ENCODE measurements at regions not wholly inside any gene's neighbourhood (a gene's known extent, or its start where the extent isn't known, plus 50 kb on each side); places are given as distances from the start of the nearest gene placed in this dataset.

DNA sequence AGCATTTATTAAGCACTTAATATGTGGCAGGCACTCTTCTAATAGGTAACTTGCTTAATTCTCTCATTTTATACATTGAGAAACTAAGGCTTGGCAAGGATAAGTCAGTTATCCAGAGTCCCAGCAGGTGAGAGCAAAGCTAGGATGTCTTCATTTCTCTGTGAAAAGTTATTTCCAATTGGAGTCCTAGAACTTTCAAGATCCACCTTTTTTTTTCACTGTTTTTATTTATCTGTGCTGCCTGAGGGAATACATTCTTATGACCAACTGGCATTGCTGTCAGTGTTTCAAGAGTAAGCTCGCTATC, 56.2 kb upstream of the ETAA1 start (continued):
- TF ChIP-seq, protein P1, sequence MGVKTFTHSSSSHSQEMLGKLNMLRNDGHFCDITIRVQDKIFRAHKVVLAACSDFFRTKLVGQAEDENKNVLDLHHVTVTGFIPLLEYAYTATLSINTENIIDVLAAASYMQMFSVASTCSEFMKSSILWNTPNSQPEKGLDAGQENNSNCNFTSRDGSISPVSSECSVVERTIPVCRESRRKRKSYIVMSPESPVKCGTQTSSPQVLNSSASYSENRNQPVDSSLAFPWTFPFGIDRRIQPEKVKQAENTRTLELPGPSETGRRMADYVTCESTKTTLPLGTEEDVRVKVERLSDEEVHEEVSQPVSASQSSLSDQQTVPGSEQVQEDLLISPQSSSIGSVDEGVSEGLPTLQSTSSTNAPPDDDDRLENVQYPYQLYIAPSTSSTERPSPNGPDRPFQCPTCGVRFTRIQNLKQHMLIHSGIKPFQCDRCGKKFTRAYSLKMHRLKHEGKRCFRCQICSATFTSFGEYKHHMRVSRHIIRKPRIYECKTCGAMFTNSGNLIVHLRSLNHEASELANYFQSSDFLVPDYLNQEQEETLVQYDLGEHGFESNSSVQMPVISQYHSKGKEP (tag by site-specific recombination; IDR thresholded peaks at IDR 0.05): no peak

DNA sequence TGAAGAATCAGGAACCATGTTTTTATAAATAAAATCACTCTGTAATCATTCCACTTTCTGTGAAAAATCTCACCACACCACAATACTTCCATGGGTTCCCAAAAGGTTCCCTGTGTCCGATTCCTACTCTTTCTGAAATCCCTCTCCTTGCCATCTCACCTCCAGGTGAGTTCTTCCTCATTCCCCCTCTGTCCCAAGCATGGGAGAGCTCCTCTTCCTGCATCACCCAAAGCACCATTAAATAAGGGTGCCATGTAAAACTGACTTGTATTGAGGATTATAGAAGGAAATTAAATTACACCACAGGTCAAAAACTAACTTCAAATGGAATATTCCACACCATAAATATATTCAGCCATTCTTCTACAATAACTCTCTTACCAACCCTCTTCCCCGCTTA, 55.8 kb upstream of the ETAA1 start:
- CTCF ChIA-PET: no interaction called here
- Histone ChIP-seq H3K9me3 (ENCODE audit: control insufficient read depth, insufficient read depth, low read depth, low read length) (no peaks in the 10 kb centered on the region), H3K27ac (ENCODE audit: extremely low read depth, low read depth, low read length) (no peak overlapping the region), H3K4me3 (ENCODE audit: low read depth, low read length) (no peak overlapping the region), H3K4me1 (ENCODE audit: control insufficient read depth, insufficient read depth, low read length) (no peaks in the 10 kb centered on the region), H3K36me3 (ENCODE audit: control insufficient read depth in 2 of 2, insufficient read depth in 1 of 2, low read length in 2 of 2) (no peaks in the 10 kb centered on the region)
- POLR2A ChIA-PET: no interaction called here
- no peak for TF ChIP-seq ZNF184 (tag by site-specific recombination; IDR thresholded peaks at IDR 0.05)
- TF ChIP-seq, protein P1 (tag by site-specific recombination; IDR thresholded peaks at IDR 0.05): no peak
- no peak for TF ChIP-seq ZBTB7A (tag by site-specific recombination; IDR thresholded peaks at IDR 0.05; ENCODE audit: low read depth)
- TF ChIP-seq, protein P2, sequence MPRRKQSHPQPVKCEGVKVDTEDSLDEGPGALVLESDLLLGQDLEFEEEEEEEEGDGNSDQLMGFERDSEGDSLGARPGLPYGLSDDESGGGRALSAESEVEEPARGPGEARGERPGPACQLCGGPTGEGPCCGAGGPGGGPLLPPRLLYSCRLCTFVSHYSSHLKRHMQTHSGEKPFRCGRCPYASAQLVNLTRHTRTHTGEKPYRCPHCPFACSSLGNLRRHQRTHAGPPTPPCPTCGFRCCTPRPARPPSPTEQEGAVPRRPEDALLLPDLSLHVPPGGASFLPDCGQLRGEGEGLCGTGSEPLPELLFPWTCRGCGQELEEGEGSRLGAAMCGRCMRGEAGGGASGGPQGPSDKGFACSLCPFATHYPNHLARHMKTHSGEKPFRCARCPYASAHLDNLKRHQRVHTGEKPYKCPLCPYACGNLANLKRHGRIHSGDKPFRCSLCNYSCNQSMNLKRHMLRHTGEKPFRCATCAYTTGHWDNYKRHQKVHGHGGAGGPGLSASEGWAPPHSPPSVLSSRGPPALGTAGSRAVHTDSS (tag by site-specific recombination; IDR thresholded peaks at IDR 0.05): no peak
- TF ChIP-seq ZNF157 (tag by site-specific recombination; IDR thresholded peaks at IDR 0.05): no peak
- no peak for TF ChIP-seq ZNF274 (IDR thresholded peaks at IDR 0.05; ENCODE audit: low read length)
- no peak for TF ChIP-seq ZNF274 (tag by site-specific recombination; IDR thresholded peaks at IDR 0.05; ENCODE audit: borderline replicate concordance)
- TF ChIP-seq, protein P3, sequence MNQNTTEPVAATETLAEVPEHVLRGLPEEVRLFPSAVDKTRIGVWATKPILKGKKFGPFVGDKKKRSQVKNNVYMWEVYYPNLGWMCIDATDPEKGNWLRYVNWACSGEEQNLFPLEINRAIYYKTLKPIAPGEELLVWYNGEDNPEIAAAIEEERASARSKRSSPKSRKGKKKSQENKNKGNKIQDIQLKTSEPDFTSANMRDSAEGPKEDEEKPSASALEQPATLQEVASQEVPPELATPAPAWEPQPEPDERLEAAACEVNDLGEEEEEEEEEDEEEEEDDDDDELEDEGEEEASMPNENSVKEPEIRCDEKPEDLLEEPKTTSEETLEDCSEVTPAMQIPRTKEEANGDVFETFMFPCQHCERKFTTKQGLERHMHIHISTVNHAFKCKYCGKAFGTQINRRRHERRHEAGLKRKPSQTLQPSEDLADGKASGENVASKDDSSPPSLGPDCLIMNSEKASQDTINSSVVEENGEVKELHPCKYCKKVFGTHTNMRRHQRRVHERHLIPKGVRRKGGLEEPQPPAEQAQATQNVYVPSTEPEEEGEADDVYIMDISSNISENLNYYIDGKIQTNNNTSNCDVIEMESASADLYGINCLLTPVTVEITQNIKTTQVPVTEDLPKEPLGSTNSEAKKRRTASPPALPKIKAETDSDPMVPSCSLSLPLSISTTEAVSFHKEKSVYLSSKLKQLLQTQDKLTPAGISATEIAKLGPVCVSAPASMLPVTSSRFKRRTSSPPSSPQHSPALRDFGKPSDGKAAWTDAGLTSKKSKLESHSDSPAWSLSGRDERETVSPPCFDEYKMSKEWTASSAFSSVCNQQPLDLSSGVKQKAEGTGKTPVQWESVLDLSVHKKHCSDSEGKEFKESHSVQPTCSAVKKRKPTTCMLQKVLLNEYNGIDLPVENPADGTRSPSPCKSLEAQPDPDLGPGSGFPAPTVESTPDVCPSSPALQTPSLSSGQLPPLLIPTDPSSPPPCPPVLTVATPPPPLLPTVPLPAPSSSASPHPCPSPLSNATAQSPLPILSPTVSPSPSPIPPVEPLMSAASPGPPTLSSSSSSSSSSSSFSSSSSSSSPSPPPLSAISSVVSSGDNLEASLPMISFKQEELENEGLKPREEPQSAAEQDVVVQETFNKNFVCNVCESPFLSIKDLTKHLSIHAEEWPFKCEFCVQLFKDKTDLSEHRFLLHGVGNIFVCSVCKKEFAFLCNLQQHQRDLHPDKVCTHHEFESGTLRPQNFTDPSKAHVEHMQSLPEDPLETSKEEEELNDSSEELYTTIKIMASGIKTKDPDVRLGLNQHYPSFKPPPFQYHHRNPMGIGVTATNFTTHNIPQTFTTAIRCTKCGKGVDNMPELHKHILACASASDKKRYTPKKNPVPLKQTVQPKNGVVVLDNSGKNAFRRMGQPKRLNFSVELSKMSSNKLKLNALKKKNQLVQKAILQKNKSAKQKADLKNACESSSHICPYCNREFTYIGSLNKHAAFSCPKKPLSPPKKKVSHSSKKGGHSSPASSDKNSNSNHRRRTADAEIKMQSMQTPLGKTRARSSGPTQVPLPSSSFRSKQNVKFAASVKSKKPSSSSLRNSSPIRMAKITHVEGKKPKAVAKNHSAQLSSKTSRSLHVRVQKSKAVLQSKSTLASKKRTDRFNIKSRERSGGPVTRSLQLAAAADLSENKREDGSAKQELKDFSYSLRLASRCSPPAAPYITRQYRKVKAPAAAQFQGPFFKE (tag by site-specific recombination; IDR thresholded peaks at IDR 0.05; ENCODE audit: borderline replicate concordance): no peak
- TF ChIP-seq KLF9 (tag by site-specific recombination; IDR thresholded peaks at IDR 0.05; ENCODE audit: low read depth): no peak
- no peak for TF ChIP-seq ZNF350 (tag by site-specific recombination; IDR thresholded peaks at IDR 0.05)
- TF ChIP-seq, protein P4, sequence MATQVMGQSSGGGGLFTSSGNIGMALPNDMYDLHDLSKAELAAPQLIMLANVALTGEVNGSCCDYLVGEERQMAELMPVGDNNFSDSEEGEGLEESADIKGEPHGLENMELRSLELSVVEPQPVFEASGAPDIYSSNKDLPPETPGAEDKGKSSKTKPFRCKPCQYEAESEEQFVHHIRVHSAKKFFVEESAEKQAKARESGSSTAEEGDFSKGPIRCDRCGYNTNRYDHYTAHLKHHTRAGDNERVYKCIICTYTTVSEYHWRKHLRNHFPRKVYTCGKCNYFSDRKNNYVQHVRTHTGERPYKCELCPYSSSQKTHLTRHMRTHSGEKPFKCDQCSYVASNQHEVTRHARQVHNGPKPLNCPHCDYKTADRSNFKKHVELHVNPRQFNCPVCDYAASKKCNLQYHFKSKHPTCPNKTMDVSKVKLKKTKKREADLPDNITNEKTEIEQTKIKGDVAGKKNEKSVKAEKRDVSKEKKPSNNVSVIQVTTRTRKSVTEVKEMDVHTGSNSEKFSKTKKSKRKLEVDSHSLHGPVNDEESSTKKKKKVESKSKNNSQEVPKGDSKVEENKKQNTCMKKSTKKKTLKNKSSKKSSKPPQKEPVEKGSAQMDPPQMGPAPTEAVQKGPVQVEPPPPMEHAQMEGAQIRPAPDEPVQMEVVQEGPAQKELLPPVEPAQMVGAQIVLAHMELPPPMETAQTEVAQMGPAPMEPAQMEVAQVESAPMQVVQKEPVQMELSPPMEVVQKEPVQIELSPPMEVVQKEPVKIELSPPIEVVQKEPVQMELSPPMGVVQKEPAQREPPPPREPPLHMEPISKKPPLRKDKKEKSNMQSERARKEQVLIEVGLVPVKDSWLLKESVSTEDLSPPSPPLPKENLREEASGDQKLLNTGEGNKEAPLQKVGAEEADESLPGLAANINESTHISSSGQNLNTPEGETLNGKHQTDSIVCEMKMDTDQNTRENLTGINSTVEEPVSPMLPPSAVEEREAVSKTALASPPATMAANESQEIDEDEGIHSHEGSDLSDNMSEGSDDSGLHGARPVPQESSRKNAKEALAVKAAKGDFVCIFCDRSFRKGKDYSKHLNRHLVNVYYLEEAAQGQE (tag by site-specific recombination; IDR thresholded peaks at IDR 0.05): no peak
- TF ChIP-seq KLF8 (tag by site-specific recombination; IDR thresholded peaks at IDR 0.05): no peak
- TF ChIP-seq GLIS2 (tag by site-specific recombination; IDR thresholded peaks at IDR 0.05): no peak
- TF ChIP-seq, protein P5, sequence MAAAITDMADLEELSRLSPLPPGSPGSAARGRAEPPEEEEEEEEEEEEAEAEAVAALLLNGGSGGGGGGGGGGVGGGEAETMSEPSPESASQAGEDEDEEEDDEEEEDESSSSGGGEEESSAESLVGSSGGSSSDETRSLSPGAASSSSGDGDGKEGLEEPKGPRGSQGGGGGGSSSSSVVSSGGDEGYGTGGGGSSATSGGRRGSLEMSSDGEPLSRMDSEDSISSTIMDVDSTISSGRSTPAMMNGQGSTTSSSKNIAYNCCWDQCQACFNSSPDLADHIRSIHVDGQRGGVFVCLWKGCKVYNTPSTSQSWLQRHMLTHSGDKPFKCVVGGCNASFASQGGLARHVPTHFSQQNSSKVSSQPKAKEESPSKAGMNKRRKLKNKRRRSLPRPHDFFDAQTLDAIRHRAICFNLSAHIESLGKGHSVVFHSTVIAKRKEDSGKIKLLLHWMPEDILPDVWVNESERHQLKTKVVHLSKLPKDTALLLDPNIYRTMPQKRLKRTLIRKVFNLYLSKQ (tag by site-specific recombination; IDR thresholded peaks at IDR 0.05; ENCODE audit: borderline replicate concordance): no peak
